ENCODE measurements at regions not wholly inside any gene's neighbourhood (a gene's known extent, or its start where the extent isn't known, plus 50 kb on each side); places are given as distances from the start of the nearest gene placed in this dataset.

GRCh38 chr9:109907400-109907799 lies 127.4 kb downstream of the PALM2AKAP2 start:
- Histone ChIP-seq H2AK9ac (replicated peaks; ENCODE audit: low read depth, low read length, poor library complexity) (peak overlapping the region; percentile 34), H3K23ac (ENCODE audit: low read depth, low read length) (peak overlapping the region; percentile 18), H3K9me1 (ENCODE audit: insufficient read depth, low read length) (peaks cover 39% of the 10 kb centered on the region), H3K9ac (ENCODE audit: low read depth, low read length) (peak overlapping the region; percentile 24; the same call in 1 of the 2 replicates), H3K56ac (ENCODE audit: extremely low read depth, insufficient read depth, low read length) (peak overlapping the region; percentile 16; the same call in 1 of the 2 replicates), H3K18ac (ENCODE audit: low read depth, low read length) (peak overlapping the region; percentile 79), H3K79me1 (ENCODE audit: low read depth in 1 of 2, low read length in 2 of 2) (peaks cover 26 to 70% of the 10 kb centered on the region in 2 experiments), H2BK20ac (ENCODE audit: low read depth, low read length) (peak overlapping the region; percentile 2), H3K14ac (replicated peaks; ENCODE audit: low read depth, low read length) (peak overlapping the region; percentile 2; the same call in 1 of the 2 replicates), H3K4me3 (ENCODE audit: insufficient read depth, low read depth, low read length) (no peak overlapping the region), H4K91ac (ENCODE audit: insufficient read depth, low read depth, low read length) (peak overlapping the region; percentile 71), H2BK5ac (ENCODE audit: low read depth, low read length, poor library complexity, severe bottlenecking) (peak overlapping the region; percentile 59), H3K36me3 (ENCODE audit: control insufficient read depth, insufficient read depth, low read length) (no peaks in the 10 kb centered on the region), H4K8ac (ENCODE audit: low read depth in 2 of 2, low read length in 2 of 2) (peak overlapping the region; percentile 68 to 75; a peak in 3 of 4 replicates), H2AK5ac (ENCODE audit: low read depth, low read length) (peak overlapping the region; percentile 79), H2AFZ (replicated peaks; ENCODE audit: low read length, poor library complexity) (no peak overlapping the region), H4K5ac (ENCODE audit: low read depth, low read length) (peak overlapping the region; percentile 47), H3K4me1 (ENCODE audit: control insufficient read depth, insufficient read depth, low read length) (peaks cover 29% of the 10 kb centered on the region), H4K20me1 (ENCODE audit: insufficient read depth, low read length) (peaks cover 11% of the 10 kb centered on the region), H2BK15ac (ENCODE audit: low read depth, low read length) (peak overlapping the region; percentile 42; the same call in 2 of the 3 replicates), H2BK120ac (ENCODE audit: low read depth, low read length) (peak overlapping the region; percentile 90), H3K27ac (ENCODE audit: insufficient read depth, low read length) (peak overlapping the region; percentile 76), H3K27me3 (ENCODE audit: control insufficient read depth, insufficient read depth, low read length) (no peaks in the 10 kb centered on the region), H3K4me2 (ENCODE audit: low read depth, low read length) (no peak overlapping the region), H3K9me3 (ENCODE audit: control insufficient read depth, insufficient read depth, low read length) (no peaks in the 10 kb centered on the region), H3K4ac (ENCODE audit: low read depth, low read length) (peak overlapping the region; percentile 10)
- no peak for DNase-seq
- ChIA-PET POLR2A (ENCODE audit: unreplicated experiment) (interaction anchor here (0.6 to 1.2 kb wide), 2 partner anchors 145 to 183 kb away, joined by 3 to 4 read pairs; no protein-coding TSS in a partner anchor), CTCF (interaction anchor here (1.7 kb wide), 1 partner anchor 151 kb away, joined by 4 read pairs; no protein-coding TSS in a partner anchor)
- TF ChIP-seq MXI1 (IDR thresholded peaks at IDR 0.05; ENCODE audit: borderline replicate concordance, low read depth, low read length) (no peak), ELK1 (IDR thresholded peaks at IDR 0.05; ENCODE audit: borderline replicate concordance, low read depth, low read length) (no peak), RCOR1 (IDR thresholded peaks at IDR 0.05; ENCODE audit: insufficient replicate concordance, low read length) (no peak), FOS (IDR thresholded peaks at IDR 0.05; ENCODE audit: low read depth, low read length) (no peak), RFX5 (IDR thresholded peaks at IDR 0.05; ENCODE audit: low read depth, low read length) (no peak), CHD1 (IDR thresholded peaks at IDR 0.05; ENCODE audit: low read depth, low read length) (no peak), BHLHE40 (IDR thresholded peaks at IDR 0.05; ENCODE audit: low read depth, low read length) (no peak), NFE2L2 (IDR thresholded peaks at IDR 0.05; ENCODE audit: low read depth, low read length) (no peak), SMC3 (IDR thresholded peaks at IDR 0.05; ENCODE audit: low read depth, low read length) (no peak), USF2 (IDR thresholded peaks at IDR 0.05; ENCODE audit: low read depth, low read length) (no peak), CTCF (conservative IDR thresholded peaks at IDR 0.05; ENCODE audit: low read depth, low read length) (no peak), POLR2A (IDR thresholded peaks at IDR 0.05; ENCODE audit: low read depth, low read length) (no peak), CEBPB (IDR thresholded peaks at IDR 0.05; ENCODE audit: low read depth, low read length) (no peak), MAFK (IDR thresholded peaks at IDR 0.05; ENCODE audit: low read depth, low read length) (no peak), MAZ (IDR thresholded peaks at IDR 0.05; ENCODE audit: borderline replicate concordance, low read depth, low read length) (no peak), RAD21 (IDR thresholded peaks at IDR 0.05; ENCODE audit: low read length) (no peak)
- ATAC-seq (ENCODE audit: low read depth), result no peak
- intact Hi-C loops (cut with micrococcal nuclease), result loop anchor here (1.0 kb wide), 1 partner anchor 246 kb away; no protein-coding TSS in a partner anchor
- 75% methylated on average over 2 of the region's 5 CpGs; no CpG with 5 or more reads in 1 of the 2 experiments for WGBS, 2 experiments (ENCODE audit: extremely low coverage in 2 of 2, insufficient read length in 1 of 2)
- in situ Hi-C loops (cut with MboI; ENCODE audit: low sequenced_read_pairs), result no loop called here
- no TSS peak for BruUV-seq (replicated peaks)
- dilution Hi-C loops (cut with HindIII; ENCODE audit: low sequenced_read_pairs, unreplicated experiment), result no loop called here

All from IMR-90 (cell line).